ENCODE measurements at regions not wholly inside any gene's neighbourhood (a gene's known extent, or its start where the extent isn't known, plus 50 kb on each side); places are given as distances from the start of the nearest gene placed in this dataset.

- TF ChIP-seq CTCF (IDR thresholded peaks at IDR 0.05) (no peak), POLR2A (IDR thresholded peaks at IDR 0.05) (no peak), EP300 (IDR thresholded peaks at IDR 0.05) (no peak), POLR2AphosphoS5 (IDR thresholded peaks at IDR 0.05) (no peak)
Measured at GRCh38 chr6:103011605-103012004, 1618.1 kb downstream of the GRIK2 start.
